SK-N-DZ (cell line): ENCODE measurements at regions not wholly inside any gene's neighbourhood (a gene's known extent, or its start where the extent isn't known, plus 50 kb on each side); places are given as distances from the start of the nearest gene placed in this dataset.
"Not testable (repeated sequence)": the region's sequence is repeated elsewhere in the genome, so short reads cannot be mapped to it uniquely, and the experiment has no call there.

Experiments
- DNase-seq: peaks from one replicate; pipeline ENCODE4 v3.0.0-alpha.2; 2015; ENCODE audit warnings: low spot score

DNA sequence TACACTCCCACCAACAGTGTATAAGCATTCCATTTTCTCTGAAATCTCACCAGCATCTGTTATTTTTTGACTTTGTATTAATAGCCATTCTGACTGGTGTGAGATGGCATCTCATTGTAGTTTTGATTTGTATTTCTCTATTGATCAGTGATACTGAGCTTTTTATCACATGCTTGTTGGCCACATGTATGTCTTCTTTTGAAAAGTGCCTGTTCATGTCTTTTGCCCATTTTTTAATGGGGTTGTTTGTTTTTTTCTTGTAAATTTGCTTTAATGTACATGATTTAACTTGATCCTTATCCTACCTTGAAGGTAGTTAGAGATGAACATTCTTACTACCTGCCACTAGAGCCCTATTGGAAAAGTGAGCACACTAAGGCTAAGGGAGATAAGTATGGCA, 151.2 kb upstream of the KIF2A start:
- no peak for DNase-seq

DNA sequence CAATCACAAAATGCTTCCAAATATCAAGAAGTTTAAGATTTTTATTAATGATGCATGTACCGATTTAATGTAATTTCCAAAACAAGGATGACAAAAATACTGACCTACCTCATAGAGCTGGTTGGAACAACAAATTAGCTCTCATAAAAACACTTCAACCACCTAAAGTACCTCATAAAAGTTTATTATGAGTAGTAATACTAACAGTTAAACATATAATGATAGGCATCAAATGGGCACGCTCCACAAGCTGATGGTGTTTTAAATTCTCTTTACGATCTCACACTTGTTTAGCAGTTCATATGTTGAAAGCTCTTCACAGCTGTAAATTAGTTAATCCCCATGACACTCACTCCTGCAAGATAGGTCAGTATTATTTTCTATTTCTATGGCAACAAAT, 150.0 kb upstream of the KIF2A start:
- DNase-seq = no peak

DNA sequence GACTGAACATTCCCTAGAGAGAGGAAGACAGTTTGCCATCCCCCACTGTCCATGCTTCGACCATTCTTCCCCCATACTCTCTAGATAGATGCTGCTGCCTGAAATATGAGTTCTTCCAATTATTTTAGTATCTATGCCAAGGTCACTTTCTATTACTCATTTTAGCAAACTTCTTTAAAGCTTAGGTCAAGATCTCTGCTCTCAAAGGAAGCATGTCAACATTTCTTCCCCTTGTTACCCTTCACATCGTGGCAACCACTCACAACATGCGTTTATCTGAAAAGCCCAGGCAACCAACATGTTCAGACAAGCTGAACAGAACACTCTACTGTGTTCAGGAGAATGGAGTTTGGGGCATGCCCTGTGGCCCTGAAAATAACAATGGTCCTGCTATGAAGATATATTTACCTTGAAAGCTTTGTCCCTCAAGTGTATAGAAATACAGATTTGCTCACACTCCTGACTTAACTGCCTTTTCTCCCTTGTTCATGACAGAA, 138.4 kb upstream of the KIF2A start:
- no peak for DNase-seq

DNA sequence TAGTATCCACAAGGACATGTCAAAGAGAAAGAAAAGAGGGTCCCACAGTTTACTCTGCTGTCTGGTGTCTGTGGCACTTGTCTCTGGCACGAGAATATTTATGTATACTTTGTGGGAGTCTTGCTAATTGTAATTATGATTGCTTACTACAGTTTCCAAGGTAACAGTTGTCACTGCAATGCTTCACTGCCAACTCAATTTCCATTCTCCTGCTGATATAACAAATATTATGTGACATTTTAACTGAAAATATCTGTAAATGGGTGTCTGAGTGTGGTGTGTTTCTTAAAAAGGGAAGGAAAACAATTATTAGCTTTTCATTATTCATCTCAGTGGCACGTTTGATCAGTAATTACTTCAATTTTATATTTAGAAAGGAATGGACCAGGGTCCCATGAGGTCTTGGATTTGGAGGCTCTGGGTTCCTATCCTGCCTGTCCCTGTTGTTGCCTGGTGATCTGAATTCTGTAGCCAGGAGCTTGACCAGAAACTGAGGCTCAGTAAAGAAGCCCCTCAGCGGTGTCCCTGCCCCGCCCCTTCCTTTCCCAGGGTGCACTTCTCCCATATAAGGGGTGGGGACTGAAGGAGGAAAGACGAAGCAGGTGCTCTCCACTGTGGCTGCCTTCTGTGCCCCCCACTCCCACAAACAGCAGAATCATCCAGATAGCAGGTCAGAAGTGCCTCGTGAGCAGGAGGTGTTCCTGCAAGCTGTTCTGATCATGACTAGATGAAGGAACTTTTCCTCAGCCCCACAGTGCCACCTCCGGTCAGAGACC, 137.3 kb upstream of the KIF2A start:
- no peak for DNase-seq

DNA sequence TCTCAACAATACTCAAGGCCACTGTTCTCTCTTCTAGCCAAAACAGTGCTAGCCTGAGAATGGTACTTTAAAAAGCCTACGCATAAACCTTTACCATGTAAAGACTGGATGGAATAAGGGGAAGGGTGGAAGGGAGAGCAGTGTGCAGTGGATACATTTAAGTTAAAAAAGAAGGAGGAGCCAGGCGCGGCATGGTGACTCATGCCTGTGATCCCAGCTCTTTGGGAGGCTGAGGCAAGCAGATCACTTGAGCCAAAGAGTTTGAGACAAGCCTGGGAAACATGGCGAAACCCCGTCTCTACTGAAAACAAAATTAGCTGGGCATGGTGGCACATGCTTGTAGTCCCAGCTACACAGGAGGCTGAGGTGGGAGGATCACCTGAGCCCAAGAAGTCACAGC, 127.7 kb upstream of the KIF2A start:
- no peak for DNase-seq

DNA sequence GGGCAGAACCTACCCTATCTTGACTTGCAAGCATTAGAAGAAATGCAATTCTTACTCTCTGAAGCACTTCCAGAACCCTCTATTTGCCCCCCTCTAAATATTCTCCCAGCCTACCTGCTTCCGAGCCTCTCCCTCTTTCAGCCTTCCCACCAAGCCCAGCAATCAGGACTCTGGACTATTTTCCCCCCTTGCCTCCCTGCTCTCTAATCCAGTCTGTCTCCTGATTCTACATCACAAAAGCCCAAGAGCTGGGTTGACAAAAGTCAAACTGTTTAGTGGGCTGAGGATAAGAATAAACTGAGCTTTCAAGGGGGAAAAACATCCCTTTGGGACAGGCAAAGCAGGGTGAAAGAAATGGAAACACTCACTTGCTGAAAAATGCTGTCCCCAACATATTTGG, 123.2 kb upstream of the KIF2A start:
- DNase-seq = no peak

DNA sequence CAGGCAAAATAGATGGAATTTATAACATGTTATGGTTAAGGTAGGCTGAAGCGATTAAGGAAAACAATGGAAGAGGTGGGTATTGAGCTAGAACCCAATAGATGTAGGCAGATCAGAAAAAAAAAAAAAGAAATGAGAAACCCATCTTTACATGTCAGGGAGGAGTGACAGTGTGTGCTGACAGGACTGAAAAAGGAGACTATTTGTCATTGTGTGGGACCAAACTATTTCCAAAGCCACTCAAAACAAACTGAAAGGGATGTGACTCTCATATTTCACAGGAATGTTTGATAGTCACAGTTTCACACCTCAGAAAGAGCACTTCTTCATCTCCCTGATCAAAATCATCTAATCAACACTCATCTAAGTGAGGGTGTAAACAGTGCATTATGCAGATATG, 122.3 kb upstream of the KIF2A start:
- no peak for DNase-seq

DNA sequence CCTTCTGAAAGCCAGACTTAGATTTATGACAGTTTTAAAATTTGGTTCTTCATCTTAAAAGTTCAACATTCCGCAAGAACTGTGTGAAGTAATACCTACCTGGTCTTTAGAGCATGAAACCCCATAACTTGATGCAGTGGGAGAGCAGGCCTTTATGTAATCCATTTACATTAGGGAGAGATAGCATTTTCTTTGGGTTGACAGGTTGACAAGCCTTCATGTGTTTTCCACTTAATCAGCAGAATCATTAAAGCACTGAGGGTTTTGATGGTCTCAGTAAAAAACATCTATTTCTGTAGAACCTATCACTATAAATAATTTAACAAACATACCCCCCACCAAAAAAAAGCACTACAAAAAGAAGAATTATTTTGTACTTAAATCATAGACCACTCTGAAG, 121.6 kb upstream of the KIF2A start:
- no peak for DNase-seq

DNA sequence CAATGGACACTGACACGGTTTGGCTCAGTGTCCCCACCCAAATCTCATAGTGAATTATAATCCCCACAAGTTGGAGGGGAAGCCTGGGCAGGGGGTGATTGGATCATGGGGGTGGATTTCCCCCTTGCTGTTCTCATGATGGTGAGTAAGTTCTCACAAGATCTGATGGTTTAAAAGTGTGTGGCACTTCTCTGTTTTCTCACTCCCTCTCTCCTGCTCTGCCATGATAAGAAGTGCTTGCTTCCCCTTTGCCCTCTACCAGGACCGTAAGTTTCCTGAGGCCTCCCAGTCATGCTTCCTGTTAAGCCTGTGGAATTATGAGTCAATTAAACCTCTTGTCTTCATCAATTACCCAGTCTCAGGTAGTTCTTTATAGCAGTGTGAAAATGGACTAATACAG, 115.8 kb upstream of the KIF2A start:
- no peak for DNase-seq

DNA sequence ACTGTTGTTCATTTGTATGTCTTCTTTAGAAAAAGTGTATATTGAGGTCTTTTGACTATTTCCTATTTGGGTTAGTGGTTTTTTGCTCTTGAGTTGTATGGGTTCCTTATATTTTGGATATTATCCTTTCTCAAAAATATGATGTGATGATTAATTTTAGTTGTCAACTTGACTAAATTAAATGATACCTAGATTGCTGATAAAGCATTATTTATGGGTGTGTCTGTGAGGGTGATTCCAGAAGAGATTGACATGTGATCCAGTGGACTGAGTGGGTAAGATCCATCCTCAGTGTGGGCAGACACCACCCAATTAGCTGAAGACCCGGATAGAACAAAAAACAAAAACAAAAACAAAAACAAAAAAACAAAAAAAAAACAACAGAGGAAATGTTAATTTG, 115.1 kb upstream of the KIF2A start:
- DNase-seq = no peak

DNA sequence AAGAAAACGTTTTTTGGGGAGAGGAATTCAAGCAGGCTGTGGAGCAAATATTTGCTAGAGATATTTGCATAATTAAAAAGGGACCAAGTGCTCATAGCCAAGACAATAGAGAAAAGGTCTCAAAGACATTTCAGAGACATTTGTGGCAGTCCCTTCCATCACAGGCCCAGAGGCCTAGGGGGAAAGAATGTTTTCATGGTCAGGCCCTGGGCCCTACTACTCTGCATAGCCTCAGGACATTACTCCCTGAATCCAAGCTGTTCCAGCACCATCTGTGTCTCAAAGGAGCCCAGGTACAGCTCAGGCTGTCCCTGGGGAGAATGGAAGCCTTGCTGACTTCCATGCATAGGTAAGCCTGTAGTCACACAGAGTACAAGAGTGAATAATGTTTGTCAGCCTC, 113.0 kb upstream of the KIF2A start:
- DNase-seq = no peak

DNA sequence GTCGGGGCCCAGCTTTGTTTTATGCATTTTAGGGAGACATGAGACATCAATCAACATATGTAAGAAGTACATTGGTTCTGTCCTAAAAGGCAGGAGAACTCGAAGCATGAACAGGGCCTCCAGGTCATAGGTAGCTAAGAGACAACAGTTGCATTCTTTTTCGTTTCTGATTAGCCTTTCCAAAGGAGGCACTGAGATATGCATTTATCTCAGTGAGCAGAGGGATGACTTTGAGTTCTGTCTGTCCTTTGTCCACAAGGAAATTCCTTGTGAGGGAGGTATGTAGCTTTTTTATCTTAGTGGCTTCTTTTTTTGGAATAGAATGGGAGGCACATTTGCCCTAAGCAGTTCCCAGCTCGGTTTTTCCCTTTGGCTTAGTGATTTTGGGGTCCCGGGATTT, 109.5 kb upstream of the KIF2A start:
- not testable (repeated sequence) for DNase-seq

DNA sequence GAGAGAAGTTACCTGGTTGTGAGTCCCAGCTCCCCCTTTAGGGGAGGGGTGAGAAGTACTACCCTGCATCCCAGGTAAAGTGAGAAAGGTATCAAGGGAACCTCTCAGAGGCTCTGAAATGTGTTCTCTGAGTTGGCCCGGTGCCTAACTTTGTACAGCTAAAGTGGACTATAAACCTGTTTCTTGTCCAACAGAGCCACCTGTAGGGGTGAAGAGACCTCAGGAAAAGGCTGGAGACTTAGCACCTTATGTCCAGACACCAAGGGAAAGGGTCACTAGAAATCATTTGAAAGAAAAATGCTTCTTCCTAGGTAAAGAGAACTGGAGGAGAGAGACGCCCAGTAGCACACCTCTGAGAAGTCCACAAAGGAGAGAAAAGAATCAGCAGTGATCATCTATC, 108.3 kb upstream of the KIF2A start:
- DNase-seq = no peak

DNA sequence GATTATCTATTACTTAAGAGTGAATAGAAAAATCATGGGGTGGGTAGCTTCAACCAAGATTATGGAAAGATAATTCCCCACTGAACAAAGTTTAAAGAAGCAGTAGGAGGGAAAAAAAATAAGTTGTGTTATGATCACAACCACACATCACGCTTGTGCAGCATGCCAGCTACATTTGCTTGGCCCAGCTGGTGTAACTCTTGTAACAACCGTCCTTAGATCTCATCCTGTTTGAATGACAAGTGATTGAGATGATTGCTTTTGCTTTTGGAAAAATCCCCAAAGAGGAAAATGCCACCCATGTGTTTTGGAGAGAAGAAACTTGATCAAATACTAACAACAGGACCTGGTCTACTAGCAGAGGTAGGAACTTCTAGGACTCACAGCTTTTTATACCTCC, 107.6 kb upstream of the KIF2A start:
- DNase-seq = no peak

DNA sequence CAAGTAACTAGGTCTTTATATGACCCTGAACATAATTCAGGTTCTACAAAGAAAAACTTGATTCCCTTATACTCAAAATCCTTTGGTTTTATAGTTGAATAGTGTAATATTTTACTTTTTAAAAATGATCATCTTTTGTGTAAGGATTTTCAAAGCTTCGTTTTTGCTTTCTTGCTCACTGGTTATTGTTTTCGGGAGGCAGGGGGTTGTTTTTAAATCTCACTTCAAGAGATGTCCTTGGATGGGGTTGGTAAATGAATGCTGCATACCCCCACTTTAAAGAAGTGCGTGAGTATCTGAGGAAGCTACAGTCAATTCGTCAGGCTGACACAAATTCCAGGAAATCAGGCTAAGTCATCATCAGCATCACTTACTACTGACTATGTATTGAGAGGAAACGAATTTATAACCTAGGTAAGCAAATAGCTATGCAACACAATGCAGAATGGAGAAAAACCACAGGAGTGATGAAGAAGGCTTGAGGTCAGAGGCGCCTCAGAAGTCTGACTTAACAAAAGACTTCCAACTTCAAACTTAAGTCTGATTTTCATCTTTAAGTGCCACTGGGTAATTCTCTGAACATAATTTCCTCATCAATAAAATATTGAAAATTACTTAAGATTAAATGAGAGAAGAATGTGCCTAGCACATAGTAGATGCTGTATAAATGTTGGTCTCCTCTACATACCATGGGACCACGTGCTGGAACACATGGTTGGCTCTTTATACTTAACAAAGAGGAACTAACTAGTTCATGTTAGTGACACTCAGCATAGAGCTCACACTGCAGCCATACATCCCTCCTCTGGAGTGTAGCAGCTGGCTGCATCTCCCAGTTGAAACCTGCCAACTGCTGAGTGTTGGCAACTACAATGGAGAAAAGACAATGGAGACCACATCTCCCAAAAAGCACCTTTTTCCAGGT, 106.0 kb upstream of the KIF2A start:
- no peak for DNase-seq

DNA sequence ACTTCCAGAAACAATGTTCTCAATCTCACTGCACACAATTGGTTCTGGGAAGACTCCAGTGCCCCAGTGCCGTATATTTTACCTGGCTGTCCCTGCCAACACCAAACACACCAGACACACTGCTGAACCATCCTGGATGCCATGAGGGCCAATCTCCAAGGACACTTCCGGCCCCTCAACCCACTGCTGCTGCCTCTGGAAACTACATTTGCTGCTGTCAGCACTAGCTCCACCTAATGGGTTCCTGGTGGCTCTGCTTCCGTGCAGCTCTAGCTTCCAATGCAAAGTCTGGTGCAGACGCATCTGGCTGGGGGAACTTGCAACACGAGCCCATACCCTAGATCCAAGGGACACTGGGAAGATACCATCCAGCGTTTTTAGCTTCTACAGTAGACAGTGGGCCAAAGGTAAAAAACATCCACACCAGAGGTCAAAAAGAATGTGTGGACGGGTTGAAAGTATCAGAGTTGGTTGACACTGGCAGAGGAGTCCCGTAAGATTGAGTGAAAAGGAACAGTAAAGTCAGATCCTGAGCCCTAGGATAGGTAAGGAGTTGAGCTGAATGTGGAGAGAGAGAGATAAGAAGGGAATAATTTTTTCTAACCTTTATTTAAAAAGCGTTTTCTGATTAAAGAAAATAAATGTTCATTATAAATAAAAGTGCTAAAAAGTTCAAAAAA, 99.7 kb upstream of the KIF2A start:
- DNase-seq = peak; percentile 41

DNA sequence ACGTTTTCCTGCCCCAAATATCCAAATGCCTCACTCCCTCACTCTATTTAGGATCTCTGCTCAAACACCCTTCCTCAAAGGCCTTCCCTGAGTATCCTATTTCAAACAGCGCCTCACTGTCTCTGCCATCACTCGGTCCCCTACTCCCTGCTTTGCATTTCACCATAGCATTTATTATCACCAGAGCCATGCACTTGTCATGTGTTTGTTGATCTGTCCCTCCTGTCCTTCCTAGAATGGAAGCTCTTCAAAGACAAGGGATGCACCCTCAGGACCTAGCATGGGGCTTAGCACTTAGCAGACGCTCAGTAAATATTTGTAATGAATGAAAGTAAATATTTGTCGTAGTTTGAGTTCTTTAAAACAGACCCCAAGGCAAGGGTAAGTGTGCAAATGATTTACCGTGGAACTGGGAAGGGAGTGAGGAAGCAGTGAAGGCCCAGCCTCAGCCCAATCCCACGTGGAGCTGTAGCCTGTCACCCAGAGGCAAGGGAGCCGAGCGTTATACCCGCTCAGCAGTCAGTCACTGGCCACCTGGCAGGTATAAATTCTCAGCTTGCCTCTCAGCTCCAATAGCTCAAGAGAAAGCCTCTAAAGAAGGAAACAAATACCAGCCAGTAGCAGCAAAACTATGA, 97.7 kb upstream of the KIF2A start:
- no peak for DNase-seq

DNA sequence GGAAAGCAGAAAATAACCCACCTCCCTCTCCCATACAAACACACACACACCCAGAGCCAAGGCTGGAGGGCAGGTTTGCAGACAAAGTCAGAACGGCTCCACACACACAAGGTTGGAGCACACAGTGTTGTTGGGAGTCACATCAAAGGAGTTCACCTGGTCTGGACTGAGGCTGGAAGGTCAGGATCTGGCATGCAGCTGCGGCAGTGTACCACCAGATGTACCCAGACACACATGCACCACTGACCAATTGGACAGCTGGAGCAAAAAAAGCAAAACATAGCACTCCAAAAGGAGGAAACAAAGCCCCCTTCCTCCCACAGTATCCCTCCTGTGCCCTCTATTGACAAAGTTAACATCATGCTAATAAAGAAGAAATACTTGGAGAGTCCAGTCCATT, 94.6 kb upstream of the KIF2A start:
- DNase-seq = no peak

DNA sequence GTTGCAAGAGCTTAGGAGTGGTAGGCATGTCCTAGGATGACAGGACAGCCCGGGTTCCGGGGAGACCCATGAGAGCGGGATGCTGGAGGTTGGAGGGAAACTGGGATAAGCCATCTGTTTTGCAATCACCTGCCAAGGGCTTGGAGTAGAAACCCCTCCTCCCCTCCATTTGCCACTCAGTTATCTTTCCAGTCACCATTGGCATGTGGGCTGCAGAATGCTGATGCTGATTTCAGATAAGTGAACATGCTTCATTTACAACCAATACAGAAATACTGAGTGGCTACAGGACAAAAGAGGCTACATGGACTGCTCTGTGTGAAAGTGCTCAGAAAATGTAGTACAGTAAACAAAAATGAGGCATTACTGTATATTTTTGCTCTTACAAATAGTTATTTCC, 93.4 kb upstream of the KIF2A start:
- DNase-seq = no peak

DNA sequence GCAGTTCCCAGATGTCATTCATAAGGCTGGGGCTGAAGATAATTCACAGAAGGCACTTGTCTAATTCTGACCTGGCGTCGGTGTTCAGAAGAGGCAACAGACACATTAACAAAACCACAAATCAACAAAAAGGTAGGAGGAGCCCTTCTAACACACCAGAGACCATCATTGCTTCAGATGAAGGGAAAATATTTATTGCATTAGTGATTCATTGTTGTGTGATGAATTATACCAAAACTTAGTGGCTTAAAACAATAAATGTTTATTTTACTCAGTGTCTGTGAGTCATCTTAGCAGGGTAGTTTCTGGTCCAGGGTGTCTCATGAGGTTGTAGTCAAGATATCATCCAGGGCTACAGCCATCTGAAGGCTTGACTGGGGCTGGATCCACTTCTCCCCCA, 91.3 kb upstream of the KIF2A start:
- DNase-seq = no peak

DNA sequence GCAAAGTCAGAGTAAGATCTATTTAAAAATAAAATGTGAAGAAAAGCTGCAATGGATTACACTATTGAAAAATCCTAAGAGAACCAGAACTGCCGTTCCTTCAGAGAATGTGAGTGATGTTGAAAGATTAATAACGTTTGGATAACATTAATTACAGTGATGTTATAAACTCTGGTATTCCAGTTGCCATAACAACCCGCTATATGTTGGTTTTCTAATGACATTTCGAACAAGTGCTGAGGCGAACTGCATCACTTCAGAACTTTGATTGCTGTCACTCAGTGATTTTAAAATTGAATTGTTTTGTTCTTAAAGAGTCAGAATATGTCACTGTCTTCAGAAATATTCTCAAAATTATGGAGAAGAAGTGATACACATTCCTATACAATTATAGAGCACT, 89.4 kb upstream of the KIF2A start:
- not testable (repeated sequence) for DNase-seq

DNA sequence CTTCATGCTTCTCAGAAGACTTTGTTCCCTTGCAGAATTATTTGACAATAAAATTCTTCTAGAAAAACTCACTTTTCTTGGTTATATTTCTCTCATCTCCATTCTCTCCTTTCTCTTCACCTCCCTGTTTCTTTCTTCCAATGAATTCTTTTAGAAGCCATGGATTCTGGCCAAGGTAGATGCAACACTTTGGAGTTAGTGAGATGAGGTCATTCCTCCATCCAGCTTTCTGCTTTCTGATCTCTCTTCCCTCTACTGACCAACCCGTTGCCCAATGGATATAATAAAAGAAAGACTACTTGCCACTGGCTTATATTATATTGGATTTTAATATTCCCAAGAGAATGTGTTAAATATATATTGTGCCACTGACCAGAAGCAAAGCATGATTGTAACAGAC, 88.9 kb upstream of the KIF2A start:
- DNase-seq = not testable (repeated sequence)
